HUES6 (cell line): ENCODE measurements at regions not wholly inside any gene's neighbourhood (a gene's known extent, or its start where the extent isn't known, plus 50 kb on each side); places are given as distances from the start of the nearest gene placed in this dataset.

Experiments used
- H3K27ac ChIP-seq: 2 replicates; pipeline ENCODE4 v1.7.0; 2013; ENCODE audit warnings: low read depth, mild to moderate bottlenecking, low read length, inconsistent platforms
- H3K27me3 ChIP-seq: 2 replicates; pipeline ENCODE4 v1.6.1; 2013; ENCODE audit warnings: low read length; ENCODE audit not compliant: control insufficient read depth, insufficient read depth
- H3K36me3 ChIP-seq: 2 replicates; pipeline ENCODE4 v1.6.1; 2013; ENCODE audit warnings: low read length; ENCODE audit not compliant: control insufficient read depth, insufficient read depth
- H3K4me1 ChIP-seq: 2 replicates; pipeline ENCODE4 v1.6.1; 2013; ENCODE audit warnings: low read length; ENCODE audit not compliant: control insufficient read depth, insufficient read depth
- H3K4me3 ChIP-seq: 2 replicates; pipeline ENCODE4 v1.5.1; 2013; ENCODE audit warnings: low read depth, low read length
- H3K9ac ChIP-seq: one replicate; pipeline ENCODE4 v1.6.1; 2013; ENCODE audit warnings: mild to moderate bottlenecking, low read length
- H3K9me3 ChIP-seq: 2 replicates; pipeline ENCODE4 v1.6.1; 2013; ENCODE audit warnings: low read depth, low read length; ENCODE audit not compliant: control insufficient read depth, insufficient read depth

- peaks cover 12% of the 10 kb centered on the region for H3K4me1 ChIP-seq
- no peak overlapping the region for H3K4me3 ChIP-seq
- no peak overlapping the region for H3K9ac ChIP-seq
Observed at GRCh38 chr14:94994245-94994644, 163.1 kb downstream of the DICER1 start.

GRCh38 chr14:94992046-94992445 lies 165.3 kb downstream of the DICER1 start:
- H3K9ac ChIP-seq = no peak overlapping the region
- H3K4me3 ChIP-seq = no peak overlapping the region
- no peaks in the 10 kb centered on the region for H3K27me3 ChIP-seq
- H3K27ac ChIP-seq = no peak overlapping the region
- H3K4me1 ChIP-seq = no peaks in the 10 kb centered on the region
- H3K9me3 ChIP-seq = 0 out of 2 replicates have a peak, but pooled peaks cover 2% of the 10 kb centered on the region
- H3K36me3 ChIP-seq = no peaks in the 10 kb centered on the region

More at GRCh38 chr14:94994245-94994644, 163.1 kb downstream of the DICER1 start:
- H3K27me3 ChIP-seq = peaks cover 3% of the 10 kb centered on the region; the same call in 1 of the 2 replicates
- H3K36me3 ChIP-seq = no peaks in the 10 kb centered on the region
- H3K27ac ChIP-seq = no peak overlapping the region
- no peaks in the 10 kb centered on the region for H3K9me3 ChIP-seq

GRCh38 chr14:94989946-94990345 lies 167.4 kb downstream of the DICER1 start:
- no peak overlapping the region for H3K27ac ChIP-seq
- 0 out of 2 replicates have a peak, but pooled peaks cover 2% of the 10 kb centered on the region for H3K9me3 ChIP-seq
- H3K36me3 ChIP-seq = no peaks in the 10 kb centered on the region
- no peak overlapping the region for H3K4me3 ChIP-seq
- H3K27me3 ChIP-seq = no peaks in the 10 kb centered on the region
- H3K9ac ChIP-seq = no peak overlapping the region
- no peaks in the 10 kb centered on the region for H3K4me1 ChIP-seq

- no peak overlapping the region for H3K4me3 ChIP-seq
Observed at GRCh38 chr14:94989417-94989816, 167.9 kb downstream of the DICER1 start.

GRCh38 chr14:94987409-94987808 lies 169.9 kb downstream of the DICER1 start:
- Histone ChIP-seq H3K36me3 (no peaks in the 10 kb centered on the region), H3K9me3 (0 out of 2 replicates have a peak, but pooled peaks cover 2% of the 10 kb centered on the region), H3K9ac (no peak overlapping the region), H3K27me3 (no peaks in the 10 kb centered on the region), H3K4me3 (no peak overlapping the region), H3K4me1 (no peaks in the 10 kb centered on the region), H3K27ac (no peak overlapping the region)

More at GRCh38 chr14:94989417-94989816, 167.9 kb downstream of the DICER1 start:
- no peak overlapping the region for H3K9ac ChIP-seq
- no peak overlapping the region for H3K27ac ChIP-seq
- H3K36me3 ChIP-seq = no peaks in the 10 kb centered on the region
- no peaks in the 10 kb centered on the region for H3K27me3 ChIP-seq
- H3K4me1 ChIP-seq = no peaks in the 10 kb centered on the region
- 0 out of 2 replicates have a peak, but pooled peaks cover 2% of the 10 kb centered on the region for H3K9me3 ChIP-seq

GRCh38 chr14:94979891-94980290 lies 177.4 kb downstream of the DICER1 start:
- H3K9ac ChIP-seq = no peak overlapping the region
- no peaks in the 10 kb centered on the region for H3K36me3 ChIP-seq
- no peaks in the 10 kb centered on the region for H3K9me3 ChIP-seq
- no peaks in the 10 kb centered on the region for H3K27me3 ChIP-seq
- no peak overlapping the region for H3K27ac ChIP-seq
- H3K4me1 ChIP-seq = 0 out of 2 replicates have a peak, but pooled peaks cover 3% of the 10 kb centered on the region
- no peak overlapping the region for H3K4me3 ChIP-seq

- H3K9me3 ChIP-seq = no peaks in the 10 kb centered on the region
- H3K27me3 ChIP-seq = no peaks in the 10 kb centered on the region
- H3K36me3 ChIP-seq = no peaks in the 10 kb centered on the region
- no peak overlapping the region for H3K27ac ChIP-seq
- H3K9ac ChIP-seq = no peak overlapping the region
- no peak overlapping the region for H3K4me3 ChIP-seq
- 0 out of 2 replicates have a peak, but pooled peaks cover 3% of the 10 kb centered on the region for H3K4me1 ChIP-seq
Observed at GRCh38 chr14:94977016-94977415, 180.3 kb downstream of the DICER1 start.

- no peaks in the 10 kb centered on the region for H3K9me3 ChIP-seq
- H3K9ac ChIP-seq = no peak overlapping the region
- no peak overlapping the region for H3K27ac ChIP-seq
- no peaks in the 10 kb centered on the region for H3K36me3 ChIP-seq
- no peaks in the 10 kb centered on the region for H3K27me3 ChIP-seq
- H3K4me1 ChIP-seq = 0 out of 2 replicates have a peak, but pooled peaks cover 3% of the 10 kb centered on the region
- no peak overlapping the region for H3K4me3 ChIP-seq
Observed at GRCh38 chr14:94975366-94975765, 182.0 kb downstream of the DICER1 start.

- no peak overlapping the region for H3K27ac ChIP-seq
- H3K4me3 ChIP-seq = no peak overlapping the region
- 0 out of 2 replicates have a peak, but pooled peaks cover 1% of the 10 kb centered on the region for H3K4me1 ChIP-seq
- H3K9me3 ChIP-seq = no peaks in the 10 kb centered on the region
- no peak overlapping the region for H3K9ac ChIP-seq
- H3K36me3 ChIP-seq = no peaks in the 10 kb centered on the region
- no peaks in the 10 kb centered on the region for H3K27me3 ChIP-seq
Observed at GRCh38 chr14:94974893-94975292, 182.4 kb downstream of the DICER1 start.

- H3K9me3 ChIP-seq = no peaks in the 10 kb centered on the region
- no peak overlapping the region for H3K27ac ChIP-seq
- H3K36me3 ChIP-seq = no peaks in the 10 kb centered on the region
- H3K9ac ChIP-seq = no peak overlapping the region
- H3K4me1 ChIP-seq = no peaks in the 10 kb centered on the region
- H3K4me3 ChIP-seq = no peak overlapping the region
- no peaks in the 10 kb centered on the region for H3K27me3 ChIP-seq
Observed at GRCh38 chr14:94974422-94974821, 182.9 kb downstream of the DICER1 start.

GRCh38 chr14:94971750-94972149 lies 185.6 kb downstream of the DICER1 start:
- Histone ChIP-seq H3K27ac (no peak overlapping the region), H3K9me3 (no peaks in the 10 kb centered on the region), H3K9ac (no peak overlapping the region), H3K27me3 (no peaks in the 10 kb centered on the region; the same call in 1 of the 2 replicates), H3K36me3 (no peaks in the 10 kb centered on the region), H3K4me3 (no peak overlapping the region), H3K4me1 (no peaks in the 10 kb centered on the region)
